ENCODE measurements at regions not wholly inside any gene's neighbourhood (a gene's known extent, or its start where the extent isn't known, plus 50 kb on each side); places are given as distances from the start of the nearest gene placed in this dataset.

- no peak overlapping the region for H3K4me3 ChIP-seq (ENCODE audit: low read depth, low read length)
- DNase-seq (ENCODE audit: low read depth), result no peak
- no peak for TF ChIP-seq CTCF (IDR thresholded peaks at IDR 0.05; ENCODE audit: insufficient read depth, low read length)
Observed at GRCh38 chr13:91122766-91123165, 224.7 kb upstream of the MIR17HG start.

GRCh38 chr13:91123456-91124127, 223.9 kb upstream of the MIR17HG start:
- no peak for TF ChIP-seq CTCF (IDR thresholded peaks at IDR 0.05; ENCODE audit: insufficient read depth, low read length)
- no peak for DNase-seq (ENCODE audit: low read depth)
- H3K4me3 ChIP-seq (ENCODE audit: low read depth, low read length), result no peak overlapping the region

GRCh38 chr13:91126806-91127205, 220.7 kb upstream of the MIR17HG start:
- H3K4me3 ChIP-seq (ENCODE audit: low read depth, low read length), result no peak overlapping the region
- TF ChIP-seq CTCF (IDR thresholded peaks at IDR 0.05; ENCODE audit: insufficient read depth, low read length), result no peak
- no peak for DNase-seq (ENCODE audit: low read depth)

GRCh38 chr13:91127995-91128394, 219.5 kb upstream of the MIR17HG start:
- H3K4me3 ChIP-seq (ENCODE audit: low read depth, low read length), result no peak overlapping the region
- no peak for DNase-seq (ENCODE audit: low read depth)
- no peak for TF ChIP-seq CTCF (IDR thresholded peaks at IDR 0.05; ENCODE audit: insufficient read depth, low read length)

GRCh38 chr13:91132381-91132780, 215.1 kb upstream of the MIR17HG start:
- DNase-seq (ENCODE audit: low read depth), result no peak
- H3K4me3 ChIP-seq (ENCODE audit: low read depth, low read length), result no peak overlapping the region
- no peak for TF ChIP-seq CTCF (IDR thresholded peaks at IDR 0.05; ENCODE audit: insufficient read depth, low read length)

GRCh38 chr13:91132786-91133185, 214.7 kb upstream of the MIR17HG start:
- no peak overlapping the region for H3K4me3 ChIP-seq (ENCODE audit: low read depth, low read length)
- DNase-seq (ENCODE audit: low read depth), result peak; percentile 5
- no peak for TF ChIP-seq CTCF (IDR thresholded peaks at IDR 0.05; ENCODE audit: insufficient read depth, low read length)
